Ishikawa (cell line): ENCODE measurements at regions not wholly inside any gene's neighbourhood (a gene's known extent, or its start where the extent isn't known, plus 50 kb on each side); places are given as distances from the start of the nearest gene placed in this dataset.

Experiments
- CEBPB ChIP-seq: IDR thresholded peaks from 2 replicates; pipeline ENCODE4 v1.6.1; 2012
- CREB1 ChIP-seq: IDR thresholded peaks from 2 replicates; pipeline ENCODE4 v1.6.1; 2012; ENCODE audit warnings: low read depth
- EGR1 ChIP-seq: IDR thresholded peaks from 2 replicates; pipeline ENCODE4 v1.6.1; 2012
- EP300 ChIP-seq: IDR thresholded peaks from 2 replicates; pipeline ENCODE4 v1.6.1; 2012; ENCODE audit warnings: borderline replicate concordance
- FOXM1 ChIP-seq: IDR thresholded peaks from 2 replicates; pipeline ENCODE4 v1.6.1; 2012; ENCODE audit warnings: low read depth, borderline replicate concordance
- MAX ChIP-seq: IDR thresholded peaks from 2 replicates; pipeline ENCODE4 v1.6.1; 2012
- NFIC ChIP-seq: IDR thresholded peaks from 2 replicates; pipeline ENCODE4 v1.6.1; 2012
- RAD21 ChIP-seq: IDR thresholded peaks from 2 replicates; pipeline ENCODE4 v1.6.1; 2012; ENCODE audit warnings: low read depth
- TAF1 ChIP-seq: IDR thresholded peaks from 2 replicates; pipeline ENCODE4 v1.6.1; 2012; ENCODE audit warnings: low read depth, mild to moderate bottlenecking
- TCF12 ChIP-seq: IDR thresholded peaks from 2 replicates; pipeline ENCODE4 v1.6.1; 2012; ENCODE audit warnings: low read depth
- TEAD4 ChIP-seq: IDR thresholded peaks from 2 replicates; pipeline ENCODE4 v1.6.1; 2012
- USF1 ChIP-seq: IDR thresholded peaks from 2 replicates; pipeline ENCODE4 v1.6.1; 2012
- YY1 ChIP-seq: IDR thresholded peaks from 2 replicates; pipeline ENCODE4 v1.6.1; 2012; ENCODE audit warnings: low read depth
- ZBTB7A ChIP-seq: IDR thresholded peaks from 2 replicates; pipeline ENCODE4 v1.6.1; 2012; ENCODE audit warnings: low read depth
- TF ChIP-seq, protein P1 (sequence below): IDR thresholded peaks from 2 replicates; pipeline ENCODE4 v1.6.1; 2012; ENCODE audit warnings: low read depth, mild to moderate bottlenecking

DNA sequence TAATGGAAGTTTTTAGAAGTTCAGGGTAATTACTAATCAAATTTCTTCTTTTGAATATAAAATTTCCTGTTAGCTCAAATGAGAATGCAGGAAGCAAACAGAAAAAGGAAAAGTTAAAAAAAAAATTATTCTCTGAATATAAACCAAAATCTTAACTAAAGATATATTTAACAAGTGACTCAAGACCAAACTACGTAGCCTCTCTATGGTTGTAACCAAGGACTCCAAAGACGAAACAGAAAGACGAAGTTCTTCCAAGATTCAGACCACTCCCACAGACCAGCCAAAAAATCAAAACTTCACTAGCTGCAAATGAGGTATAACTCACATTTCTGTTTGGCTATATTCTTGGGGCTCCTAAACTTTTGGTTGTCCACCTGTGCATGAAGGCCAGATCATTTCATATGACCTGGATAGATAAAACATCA lies 846.5 kb upstream of the ALCAM start:
- no peak for TF ChIP-seq RAD21
- no peak for TF ChIP-seq YY1
- TF ChIP-seq NFIC, result no peak
- TF ChIP-seq EGR1, result no peak
- TF ChIP-seq TAF1, result no peak
- TF ChIP-seq CREB1, result no peak
- TF ChIP-seq MAX, result no peak
- TF ChIP-seq FOXM1, result no peak

GRCh38 chr3:104521606-104522336 lies 844.9 kb upstream of the ALCAM start:
- TF ChIP-seq EP300 (no peak), FOXM1 (no peak), ZBTB7A (no peak), RAD21 (no peak)

- no peak for TF ChIP-seq YY1
- TF ChIP-seq USF1, result no peak
- TF ChIP-seq FOXM1, result no peak
- TF ChIP-seq, protein P1, sequence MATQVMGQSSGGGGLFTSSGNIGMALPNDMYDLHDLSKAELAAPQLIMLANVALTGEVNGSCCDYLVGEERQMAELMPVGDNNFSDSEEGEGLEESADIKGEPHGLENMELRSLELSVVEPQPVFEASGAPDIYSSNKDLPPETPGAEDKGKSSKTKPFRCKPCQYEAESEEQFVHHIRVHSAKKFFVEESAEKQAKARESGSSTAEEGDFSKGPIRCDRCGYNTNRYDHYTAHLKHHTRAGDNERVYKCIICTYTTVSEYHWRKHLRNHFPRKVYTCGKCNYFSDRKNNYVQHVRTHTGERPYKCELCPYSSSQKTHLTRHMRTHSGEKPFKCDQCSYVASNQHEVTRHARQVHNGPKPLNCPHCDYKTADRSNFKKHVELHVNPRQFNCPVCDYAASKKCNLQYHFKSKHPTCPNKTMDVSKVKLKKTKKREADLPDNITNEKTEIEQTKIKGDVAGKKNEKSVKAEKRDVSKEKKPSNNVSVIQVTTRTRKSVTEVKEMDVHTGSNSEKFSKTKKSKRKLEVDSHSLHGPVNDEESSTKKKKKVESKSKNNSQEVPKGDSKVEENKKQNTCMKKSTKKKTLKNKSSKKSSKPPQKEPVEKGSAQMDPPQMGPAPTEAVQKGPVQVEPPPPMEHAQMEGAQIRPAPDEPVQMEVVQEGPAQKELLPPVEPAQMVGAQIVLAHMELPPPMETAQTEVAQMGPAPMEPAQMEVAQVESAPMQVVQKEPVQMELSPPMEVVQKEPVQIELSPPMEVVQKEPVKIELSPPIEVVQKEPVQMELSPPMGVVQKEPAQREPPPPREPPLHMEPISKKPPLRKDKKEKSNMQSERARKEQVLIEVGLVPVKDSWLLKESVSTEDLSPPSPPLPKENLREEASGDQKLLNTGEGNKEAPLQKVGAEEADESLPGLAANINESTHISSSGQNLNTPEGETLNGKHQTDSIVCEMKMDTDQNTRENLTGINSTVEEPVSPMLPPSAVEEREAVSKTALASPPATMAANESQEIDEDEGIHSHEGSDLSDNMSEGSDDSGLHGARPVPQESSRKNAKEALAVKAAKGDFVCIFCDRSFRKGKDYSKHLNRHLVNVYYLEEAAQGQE, result no peak
- no peak for TF ChIP-seq CEBPB
- no peak for TF ChIP-seq EP300
- no peak for TF ChIP-seq TAF1
- no peak for TF ChIP-seq TCF12
- no peak for TF ChIP-seq TEAD4
- no peak for TF ChIP-seq ZBTB7A
- no peak for TF ChIP-seq EGR1
- no peak for TF ChIP-seq CREB1
- no peak for TF ChIP-seq NFIC
- no peak for TF ChIP-seq RAD21
- TF ChIP-seq MAX, result no peak
Observed at GRCh38 chr3:104523136-104523535, 843.6 kb upstream of the ALCAM start.

GRCh38 chr3:104526901-104527401 lies 839.8 kb upstream of the ALCAM start:
- TF ChIP-seq NFIC (no peak), YY1 (no peak), FOXM1 (no peak), CREB1 (no peak), USF1 (no peak), TEAD4 (no peak), EP300 (no peak), TCF12 (no peak), RAD21 (no peak), CEBPB (no peak), EGR1 (no peak), TAF1 (no peak), ZBTB7A (no peak), MAX (no peak)
- TF ChIP-seq, protein P1, result no peak

GRCh38 chr3:104530934-104531333 lies 835.8 kb upstream of the ALCAM start:
- no peak for TF ChIP-seq YY1
- no peak for TF ChIP-seq MAX
- TF ChIP-seq EP300, result no peak
- no peak for TF ChIP-seq ZBTB7A
- TF ChIP-seq FOXM1, result no peak
- TF ChIP-seq CREB1, result no peak
- TF ChIP-seq TAF1, result no peak
- TF ChIP-seq, protein P1, result no peak
- no peak for TF ChIP-seq EGR1
- TF ChIP-seq NFIC, result no peak
- TF ChIP-seq TEAD4, result no peak
- no peak for TF ChIP-seq TCF12
- no peak for TF ChIP-seq USF1
- TF ChIP-seq RAD21, result no peak
- no peak for TF ChIP-seq CEBPB
